H1 (cell line): ENCODE measurements at regions not wholly inside any gene's neighbourhood (a gene's known extent, or its start where the extent isn't known, plus 50 kb on each side); places are given as distances from the start of the nearest gene placed in this dataset.

Experiments
- CBX8 ChIP-seq: fragments of 300-800, 300-1000 bp; sonication (generic); IDR thresholded peaks from 2 replicates; pipeline ENCODE4 v1.7.1; 2016; ENCODE audit warnings: low read depth, low read length, borderline replicate concordance
- EP300 ChIP-seq, 2 experiments: IDR thresholded peaks; 1 replicate in 1 of 2; 2 replicates in 1 of 2; pipeline ENCODE4 v1.6.1; 2011 to 2012; ENCODE audit warnings: low read depth in 2 of 2, low read length in 2 of 2, mild to moderate bottlenecking in 2 of 2, borderline replicate concordance in 1 of 2, inconsistent platforms in 1 of 2, moderate library complexity in 1 of 2
- HDAC2 ChIP-seq, 2 experiments: fragments of 300-600 bp in 1 of 2; sonication (generic) in 1 of 2; IDR thresholded peaks; 2 replicates each; pipeline ENCODE4 v1.6.1; 2011 to 2012; ENCODE audit warnings: low read depth in 2 of 2, low read length in 2 of 2, mild to moderate bottlenecking in 2 of 2, moderate library complexity in 2 of 2, borderline replicate concordance in 1 of 2, inconsistent platforms in 1 of 2
- KDM1A ChIP-seq: fragments of 200-600, 300-600 bp; sonication (generic); IDR thresholded peaks from 2 replicates; pipeline ENCODE4 v1.7.1; 2016; ENCODE audit warnings: mild to moderate bottlenecking, low read length, borderline replicate concordance
- POU5F1 ChIP-seq: IDR thresholded peaks from 2 replicates; pipeline ENCODE4 v1.6.1; 2011; ENCODE audit warnings: low read depth, mild to moderate bottlenecking, low read length, moderate library complexity

DNA sequence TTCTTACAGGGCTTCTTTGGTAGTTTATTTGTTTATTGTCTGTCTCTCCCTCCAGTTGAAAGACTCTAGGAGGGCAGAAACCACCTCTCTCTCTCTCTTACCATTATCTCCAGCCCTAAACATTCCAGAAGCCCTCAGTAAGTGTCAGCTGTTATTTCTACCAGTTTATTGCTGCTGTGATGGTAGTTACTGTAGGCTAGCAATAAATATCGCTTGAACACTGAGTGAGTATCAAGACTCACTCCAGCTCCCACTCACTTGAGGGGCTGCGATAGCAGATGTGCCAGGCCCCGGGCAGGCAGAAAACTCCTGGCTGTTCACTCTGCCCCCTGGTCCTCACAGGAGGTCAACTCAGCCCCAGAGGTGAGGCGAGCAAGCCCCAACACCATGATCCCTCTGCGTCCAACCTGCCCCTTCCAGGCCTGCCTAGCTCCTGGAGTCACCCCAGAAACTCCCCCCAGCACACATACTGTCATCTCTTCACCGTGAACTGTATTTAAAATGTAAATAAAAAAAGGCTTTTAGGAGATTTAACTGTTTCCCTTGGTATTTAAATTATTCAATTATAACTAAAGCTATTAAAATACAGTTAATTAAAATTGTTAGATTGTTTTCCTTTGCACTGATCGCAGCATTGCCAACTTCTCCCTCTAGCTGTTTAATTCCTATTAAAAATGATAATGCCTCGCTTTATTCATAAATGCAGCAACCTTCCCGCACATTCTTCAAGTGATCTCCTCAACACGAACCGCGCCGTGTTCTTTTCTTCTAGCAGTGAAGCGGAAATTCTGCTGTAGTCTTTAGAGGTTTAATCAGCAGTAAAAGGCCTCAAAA, 321.1 kb upstream of the ZMIZ1 start (continued):
- TF ChIP-seq CBX8 (no peak), KDM1A (no peak), HDAC2 (IDR thresholded peaks at IDR 0.05; ENCODE audit: borderline replicate concordance in 1 of 2, low read depth in 2 of 2, low read length in 2 of 2) (no peak), POU5F1 (no peak), EP300 (IDR thresholded peaks at IDR 0.05; ENCODE audit: borderline replicate concordance in 1 of 2, low read depth in 2 of 2, low read length in 2 of 2) (no peak)
- TF ChIP-seq, all 59 proteins: peak for 0
